ENCODE measurements at regions not wholly inside any gene's neighbourhood (a gene's known extent, or its start where the extent isn't known, plus 50 kb on each side); places are given as distances from the start of the nearest gene placed in this dataset.
"Not testable (repeated sequence)": the region's sequence is repeated elsewhere in the genome, so short reads cannot be mapped to it uniquely, and the experiment has no call there.

- DNase-seq (ENCODE audit: low spot score), result no peak
Observed at GRCh38 chr9:124084087-124084486, 72.5 kb downstream of the LHX2 start.

- no peak for DNase-seq (ENCODE audit: low spot score)
Observed at GRCh38 chr9:124087226-124087625, 75.7 kb downstream of the LHX2 start.

- no peak for DNase-seq (ENCODE audit: low spot score)
Observed at GRCh38 chr9:124088476-124088837, 76.9 kb downstream of the LHX2 start.

- not testable (repeated sequence) for DNase-seq (ENCODE audit: low spot score)
Observed at GRCh38 chr9:124089631-124090488, 78.3 kb downstream of the LHX2 start.

GRCh38 chr9:124098141-124098905 is 86.8 kb downstream of the LHX2 start:
- DNase-seq (ENCODE audit: low spot score), result no peak

GRCh38 chr9:124099860-124100259 is 88.3 kb downstream of the LHX2 start:
- DNase-seq (ENCODE audit: low spot score), result no peak

GRCh38 chr9:124101215-124101968 is 89.8 kb downstream of the LHX2 start:
- DNase-seq (ENCODE audit: low spot score), result no peak

- DNase-seq (ENCODE audit: low spot score), result no peak
Observed at GRCh38 chr9:124101969-124102345, 90.4 kb downstream of the LHX2 start.

- DNase-seq (ENCODE audit: low spot score), result no peak
Observed at GRCh38 chr9:124102363-124102762, 90.8 kb downstream of the LHX2 start.

- no peak for DNase-seq (ENCODE audit: low spot score)
Observed at GRCh38 chr9:124105266-124105665, 93.7 kb downstream of the LHX2 start.

- DNase-seq (ENCODE audit: low spot score), result no peak
Observed at GRCh38 chr9:124108216-124108615, 96.6 kb downstream of the LHX2 start.

- DNase-seq (ENCODE audit: low spot score), result peak; percentile 83
Observed at GRCh38 chr9:124110307-124110915, 98.8 kb downstream of the LHX2 start.

- DNase-seq (ENCODE audit: low spot score), result no peak
Observed at GRCh38 chr9:124116683-124117363, 105.3 kb downstream of the LHX2 start.

GRCh38 chr9:124118894-124119293 is 107.3 kb downstream of the LHX2 start:
- DNase-seq (ENCODE audit: low spot score), result no peak

GRCh38 chr9:124120272-124120671 is 108.7 kb downstream of the LHX2 start:
- no peak for DNase-seq (ENCODE audit: low spot score)

GRCh38 chr9:124121725-124122124 is 110.2 kb downstream of the LHX2 start:
- no peak for DNase-seq (ENCODE audit: low spot score)

GRCh38 chr9:124122321-124122720 is 110.8 kb downstream of the LHX2 start:
- DNase-seq (ENCODE audit: low spot score), result no peak

GRCh38 chr9:124122813-124123462 is 111.4 kb downstream of the LHX2 start:
- DNase-seq (ENCODE audit: low spot score), result no peak

GRCh38 chr9:124123621-124124020 is 112.1 kb downstream of the LHX2 start:
- not testable (repeated sequence) for DNase-seq (ENCODE audit: low spot score)

- no peak for DNase-seq (ENCODE audit: low spot score)
Observed at GRCh38 chr9:124124729-124125650, 113.4 kb downstream of the LHX2 start.

Data from ecto neural progenitor cell (in vitro differentiated cells).